Fibroblast of lung (primary cell): ENCODE measurements at regions not wholly inside any gene's neighbourhood (a gene's known extent, or its start where the extent isn't known, plus 50 kb on each side); places are given as distances from the start of the nearest gene placed in this dataset.

Source experiments
- DNase-seq, 2 donors: peaks; one replicate each; pipeline versions ENCODE4 v3.0.0 to v3.0.0-alpha.2; 2010; ENCODE audit warnings: low read depth in 2 of 2
- H2AFZ ChIP-seq: 2 replicates; pipeline ENCODE4 v1.5.1; 2012; ENCODE audit warnings: low read length, control low read depth, inconsistent platforms
- H3K27ac ChIP-seq: 2 replicates; pipeline ENCODE4 v1.5.1; 2011; ENCODE audit warnings: low read length, control low read depth; ENCODE audit not compliant: insufficient read depth
- H3K27me3 ChIP-seq: 2 replicates; pipeline ENCODE4 v1.5.1; 2011; ENCODE audit warnings: mild to moderate bottlenecking, low read length; ENCODE audit not compliant: control insufficient read depth, insufficient read depth
- H3K36me3 ChIP-seq: 2 replicates; pipeline ENCODE4 v1.5.1; 2011; ENCODE audit warnings: low read length; ENCODE audit not compliant: control insufficient read depth, insufficient read depth
- H3K4me1 ChIP-seq: 2 replicates; pipeline ENCODE4 v1.5.1; 2011; ENCODE audit warnings: low read length; ENCODE audit not compliant: control insufficient read depth, insufficient read depth; ENCODE audit errors: extremely low read depth
- H3K4me2 ChIP-seq: 2 replicates; pipeline ENCODE4 v1.5.1; 2011; ENCODE audit warnings: low read length, control low read depth; ENCODE audit not compliant: insufficient read depth; ENCODE audit errors: extremely low read depth
- H3K4me3 ChIP-seq, 4 experiments: fragments of 200-600 bp in 1 of 4; sonication (generic) in 1 of 4; replicated peaks in 1 of 4; 2 replicates each; pipeline ENCODE4 v1.5.1; 2011 to 2016; ENCODE audit warnings: low read length in 4 of 4, low read depth in 3 of 4, mild to moderate bottlenecking in 3 of 4, control low read depth in 2 of 4, inconsistent platforms in 1 of 4, mixed read lengths in 1 of 4; ENCODE audit not compliant: insufficient read depth in 1 of 4; ENCODE audit errors: control extremely low read depth in 1 of 4
- H3K79me2 ChIP-seq: 2 replicates; pipeline ENCODE4 v1.5.1; 2012; ENCODE audit warnings: mild to moderate bottlenecking, low read length, inconsistent platforms; ENCODE audit not compliant: control insufficient read depth, insufficient read depth
- H3K9ac ChIP-seq: 2 replicates; pipeline ENCODE4 v1.5.1; 2011; ENCODE audit warnings: mild to moderate bottlenecking, low read length, control low read depth; ENCODE audit not compliant: insufficient read depth
- H3K9me3 ChIP-seq: 2 replicates; pipeline ENCODE4 v1.5.1; 2012; ENCODE audit warnings: low read depth, low read length; ENCODE audit not compliant: control insufficient read depth, insufficient read depth
- H4K20me1 ChIP-seq: 2 replicates; pipeline ENCODE4 v1.5.1; 2011; ENCODE audit warnings: low read length; ENCODE audit not compliant: control insufficient read depth, insufficient read depth; ENCODE audit errors: extremely low read depth
- EZH2 ChIP-seq: IDR thresholded peaks from 2 replicates; pipeline ENCODE4 v1.5.1; 2012; ENCODE audit warnings: low read length, control low read depth, mild to moderate bottlenecking; ENCODE audit errors: missing control alignments
- TF ChIP-seq, protein P1 (sequence below), 2 donors: IDR thresholded peaks in 1 of 2; conservative IDR thresholded peaks in 1 of 2; 1 replicate in 1 of 2; 2 replicates in 1 of 2; pipeline ENCODE4 v1.5.1; 2011 to 2012; ENCODE audit warnings: low read length in 2 of 2, control low read depth in 1 of 2, inconsistent platforms in 1 of 2, low read depth in 1 of 2, mild to moderate bottlenecking in 1 of 2

DNA sequence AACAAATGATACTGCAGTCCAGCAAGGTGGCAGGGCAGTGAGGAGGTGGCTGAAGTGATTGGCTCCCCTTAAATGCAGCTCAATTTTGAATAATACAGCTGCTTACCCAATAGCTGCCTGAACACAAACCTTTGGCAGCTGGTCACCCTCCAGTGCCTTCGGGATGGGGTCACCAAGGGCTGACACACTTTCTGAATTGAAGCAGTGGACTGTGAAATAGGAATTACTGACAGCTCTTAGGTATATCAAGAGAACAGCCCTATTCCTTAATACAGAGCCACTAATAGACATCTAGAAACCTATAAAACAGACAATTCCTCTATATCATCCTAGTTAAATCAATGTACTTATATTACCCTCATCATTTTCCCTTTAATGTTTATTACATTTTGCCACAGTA lies 474.2 kb upstream of the KIRREL3 start:
- H3K4me1 ChIP-seq: no peaks in the 10 kb centered on the region
- H3K9me3 ChIP-seq: no peaks in the 10 kb centered on the region
- no peaks in the 10 kb centered on the region for H4K20me1 ChIP-seq
- H2AFZ ChIP-seq: no peak overlapping the region
- H3K36me3 ChIP-seq: no peaks in the 10 kb centered on the region
- no peak overlapping the region for H3K4me3 ChIP-seq
- no peaks in the 10 kb centered on the region for H3K79me2 ChIP-seq
- TF ChIP-seq, protein P1, sequence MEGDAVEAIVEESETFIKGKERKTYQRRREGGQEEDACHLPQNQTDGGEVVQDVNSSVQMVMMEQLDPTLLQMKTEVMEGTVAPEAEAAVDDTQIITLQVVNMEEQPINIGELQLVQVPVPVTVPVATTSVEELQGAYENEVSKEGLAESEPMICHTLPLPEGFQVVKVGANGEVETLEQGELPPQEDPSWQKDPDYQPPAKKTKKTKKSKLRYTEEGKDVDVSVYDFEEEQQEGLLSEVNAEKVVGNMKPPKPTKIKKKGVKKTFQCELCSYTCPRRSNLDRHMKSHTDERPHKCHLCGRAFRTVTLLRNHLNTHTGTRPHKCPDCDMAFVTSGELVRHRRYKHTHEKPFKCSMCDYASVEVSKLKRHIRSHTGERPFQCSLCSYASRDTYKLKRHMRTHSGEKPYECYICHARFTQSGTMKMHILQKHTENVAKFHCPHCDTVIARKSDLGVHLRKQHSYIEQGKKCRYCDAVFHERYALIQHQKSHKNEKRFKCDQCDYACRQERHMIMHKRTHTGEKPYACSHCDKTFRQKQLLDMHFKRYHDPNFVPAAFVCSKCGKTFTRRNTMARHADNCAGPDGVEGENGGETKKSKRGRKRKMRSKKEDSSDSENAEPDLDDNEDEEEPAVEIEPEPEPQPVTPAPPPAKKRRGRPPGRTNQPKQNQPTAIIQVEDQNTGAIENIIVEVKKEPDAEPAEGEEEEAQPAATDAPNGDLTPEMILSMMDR (conservative IDR thresholded peaks at IDR 0.05 in 1 of 2, IDR thresholded peaks at IDR 0.05 in 1 of 2; ENCODE audit: low read depth in 1 of 2, low read length in 2 of 2): no peak
- TF ChIP-seq EZH2: no peak
- H3K9ac ChIP-seq: no peak overlapping the region
- no peak overlapping the region for H3K4me2 ChIP-seq
- H3K27me3 ChIP-seq: no peaks in the 10 kb centered on the region
- H3K27ac ChIP-seq: no peak overlapping the region
- DNase-seq: no peak

DNA sequence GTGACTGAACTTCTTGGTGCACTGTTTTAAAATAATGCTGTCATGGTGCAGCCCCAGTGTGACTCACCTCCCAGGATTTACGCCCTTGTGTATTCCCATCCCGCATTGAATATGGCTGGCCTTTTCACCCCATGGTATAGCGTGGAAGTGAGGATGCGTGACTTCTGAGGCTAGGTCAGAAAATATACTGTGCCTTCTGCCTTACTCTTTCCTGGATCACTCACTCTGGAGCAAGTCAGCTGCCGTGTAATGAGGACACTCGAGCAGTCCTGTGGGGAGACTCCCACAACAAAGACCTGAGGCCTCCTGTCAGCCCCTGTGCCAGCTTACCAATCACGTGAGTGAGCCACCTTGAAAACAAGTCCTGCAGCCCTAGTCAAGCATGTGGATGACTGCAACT lies 471.9 kb upstream of the KIRREL3 start:
- Histone ChIP-seq H3K4me3 (no peak overlapping the region), H3K9me3 (no peaks in the 10 kb centered on the region), H3K4me1 (no peaks in the 10 kb centered on the region), H3K27ac (no peak overlapping the region), H4K20me1 (no peaks in the 10 kb centered on the region), H3K4me2 (no peak overlapping the region), H2AFZ (no peak overlapping the region), H3K27me3 (no peaks in the 10 kb centered on the region), H3K79me2 (no peaks in the 10 kb centered on the region), H3K36me3 (no peaks in the 10 kb centered on the region), H3K9ac (no peak overlapping the region)
- DNase-seq: no peak
- TF ChIP-seq, protein P1 (conservative IDR thresholded peaks at IDR 0.05 in 1 of 2, IDR thresholded peaks at IDR 0.05 in 1 of 2; ENCODE audit: low read depth in 1 of 2, low read length in 2 of 2): no peak
- no peak for TF ChIP-seq EZH2

DNA sequence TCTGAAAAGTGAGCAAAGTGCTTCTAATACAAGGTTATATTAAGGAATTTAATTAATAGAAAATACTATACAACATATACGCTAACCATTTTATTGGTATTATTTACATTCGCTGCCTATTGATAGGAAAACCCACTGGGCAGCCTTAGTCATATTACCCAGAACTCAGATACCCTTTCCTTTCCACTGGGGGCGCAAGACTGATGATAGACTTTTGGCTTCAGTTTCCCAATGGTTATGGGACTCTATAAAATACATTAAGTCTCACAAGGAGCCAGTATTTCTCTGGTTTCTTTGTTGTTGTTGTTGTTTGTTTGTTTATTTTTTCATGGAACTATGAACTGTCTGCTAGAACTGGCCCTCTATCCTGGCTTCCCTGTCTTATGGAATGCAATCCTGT lies 471.1 kb upstream of the KIRREL3 start:
- Histone ChIP-seq H2AFZ (no peak overlapping the region), H3K9ac (no peak overlapping the region), H3K27me3 (no peaks in the 10 kb centered on the region), H4K20me1 (no peaks in the 10 kb centered on the region), H3K4me1 (no peaks in the 10 kb centered on the region), H3K27ac (no peak overlapping the region), H3K4me2 (no peak overlapping the region), H3K4me3 (no peak overlapping the region), H3K79me2 (no peaks in the 10 kb centered on the region), H3K9me3 (no peaks in the 10 kb centered on the region), H3K36me3 (no peaks in the 10 kb centered on the region)
- no peak for DNase-seq
- TF ChIP-seq, protein P1 (conservative IDR thresholded peaks at IDR 0.05 in 1 of 2, IDR thresholded peaks at IDR 0.05 in 1 of 2; ENCODE audit: low read depth in 1 of 2, low read length in 2 of 2): no peak
